GM12864 (cell line): ENCODE measurements at regions not wholly inside any gene's neighbourhood (a gene's known extent, or its start where the extent isn't known, plus 50 kb on each side); places are given as distances from the start of the nearest gene placed in this dataset.

Experiments used
- DNase-seq: peaks from one replicate; pipeline ENCODE4 v3.0.0-alpha.2; 2011; ENCODE audit warnings: low read depth
- H3K4me3 ChIP-seq: 2 replicates; pipeline ENCODE4 v1.5.1; 2011; ENCODE audit warnings: mild to moderate bottlenecking, low read depth, low read length, control low read depth
- CTCF ChIP-seq: IDR thresholded peaks from 2 replicates; pipeline ENCODE4 v1.5.1; 2011; ENCODE audit warnings: low read depth, mild to moderate bottlenecking, moderate library complexity, low read length, control low read depth, inconsistent platforms; ENCODE audit errors: missing control alignments

- no peak overlapping the region for H3K4me3 ChIP-seq
- DNase-seq: no peak
- TF ChIP-seq CTCF: no peak
These were observed 86.4 kb upstream of the TIAM2 start for GRCh38 chr6:154908723-154909122.

GRCh38 chr6:154909311-154909710 is 85.8 kb upstream of the TIAM2 start:
- no peak for DNase-seq
- TF ChIP-seq CTCF: no peak
- H3K4me3 ChIP-seq: no peak overlapping the region

GRCh38 chr6:154909821-154910220 is 85.3 kb upstream of the TIAM2 start:
- no peak for TF ChIP-seq CTCF
- H3K4me3 ChIP-seq: no peak overlapping the region
- DNase-seq: no peak

- DNase-seq: no peak
- H3K4me3 ChIP-seq: no peak overlapping the region
- no peak for TF ChIP-seq CTCF
These were observed 80.8 kb upstream of the TIAM2 start for GRCh38 chr6:154914288-154914687.

- DNase-seq: no peak
- no peak for TF ChIP-seq CTCF
- H3K4me3 ChIP-seq: no peak overlapping the region
These were observed 78.3 kb upstream of the TIAM2 start for GRCh38 chr6:154916857-154917256.

GRCh38 chr6:154917941-154918340 is 77.2 kb upstream of the TIAM2 start:
- no peak for DNase-seq
- TF ChIP-seq CTCF: no peak
- H3K4me3 ChIP-seq: no peak overlapping the region

GRCh38 chr6:154919806-154920205 is 75.3 kb upstream of the TIAM2 start:
- H3K4me3 ChIP-seq: no peak overlapping the region
- no peak for TF ChIP-seq CTCF
- no peak for DNase-seq
